HEK293 (cell line): ENCODE measurements at regions not wholly inside any gene's neighbourhood (a gene's known extent, or its start where the extent isn't known, plus 50 kb on each side); places are given as distances from the start of the nearest gene placed in this dataset.

Experiments
- CTCF ChIA-PET: fragments of 350-600 bp; formaldehyde crosslinking; extraction: SDS; loops from one replicate; lab custom pipeline; 2021; ENCODE audit warnings: antibody characterized with exemption; lab: Yijun Ruan, JAX
- POLR2A ChIA-PET: fragments of 300-600 bp; formaldehyde crosslinking; extraction: SDS; loops from one replicate; lab custom pipeline; 2020; ENCODE audit warnings: antibody characterized with exemption, inconsistent platforms; lab: Yijun Ruan, JAX
- H3K27ac ChIP-seq: fragments of 200-500 bp; sonication (Bioruptor generic); 2 replicates; pipeline ENCODE4 v1.5.1; 2014; ENCODE audit warnings: low read depth, low read length, control low read depth, inconsistent platforms; ENCODE audit errors: extremely low read depth
- H3K36me3 ChIP-seq, 2 experiments: fragments of 200-500 bp in 1 of 2; sonication (Bioruptor generic) in 1 of 2; 1 replicate in 1 of 2; 2 replicates in 1 of 2; pipeline ENCODE4 v1.5.1; 2014 to 2017; ENCODE audit warnings: inconsistent platforms in 2 of 2, low read length in 2 of 2; ENCODE audit not compliant: control insufficient read depth in 2 of 2, insufficient read depth in 1 of 2
- H3K4me1 ChIP-seq: fragments of 200-500 bp; sonication (Bioruptor generic); 2 replicates; pipeline ENCODE4 v1.5.1; 2014; ENCODE audit warnings: mild to moderate bottlenecking, low read length, inconsistent platforms; ENCODE audit not compliant: control insufficient read depth, insufficient read depth
- H3K4me3 ChIP-seq: 2 replicates; pipeline ENCODE4 v1.5.1; 2011; ENCODE audit warnings: low read depth, mild to moderate bottlenecking, control low read depth, low read length, moderate library complexity
- H3K9me3 ChIP-seq: fragments of 200-500 bp; sonication (Bioruptor generic); 2 replicates; pipeline ENCODE4 v1.5.1; 2014; ENCODE audit warnings: low read depth, low read length, inconsistent platforms; ENCODE audit not compliant: control insufficient read depth, insufficient read depth
- ATF2 ChIP-seq: fragments of 450-650 bp; formaldehyde crosslinking; IDR thresholded peaks from 2 replicates; pipeline ENCODE4 v1.5.1; 2016; ENCODE audit warnings: missing biosample characterization, missing genetic modification characterization, low read depth
- HIC1 ChIP-seq: fragments of 450-650 bp; formaldehyde crosslinking; IDR thresholded peaks from 2 replicates; pipeline ENCODE4 v1.5.1; 2016; ENCODE audit warnings: missing biosample characterization, missing genetic modification characterization
- MZF1 ChIP-seq: fragments of 450-650 bp; formaldehyde crosslinking; IDR thresholded peaks from 2 replicates; pipeline ENCODE4 v1.5.1; 2017; ENCODE audit warnings: missing biosample characterization, missing genetic modification characterization, borderline replicate concordance
- PATZ1 ChIP-seq: fragments of 450-650 bp; formaldehyde crosslinking; IDR thresholded peaks from 2 replicates; pipeline ENCODE4 v1.5.1; 2016; ENCODE audit warnings: missing biosample characterization, missing genetic modification characterization
- SCRT2 ChIP-seq: fragments of 450-650 bp; formaldehyde crosslinking; IDR thresholded peaks from 2 replicates; pipeline ENCODE4 v1.5.1; 2016; ENCODE audit warnings: missing biosample characterization, missing genetic modification characterization
- SP2 ChIP-seq: fragments of 450-650 bp; formaldehyde crosslinking; IDR thresholded peaks from 2 replicates; pipeline ENCODE4 v1.5.1; 2016; ENCODE audit warnings: missing biosample characterization, missing genetic modification characterization
- YY2 ChIP-seq: fragments of 450-650 bp; formaldehyde crosslinking; IDR thresholded peaks from 2 replicates; pipeline ENCODE4 v1.5.1; 2016; ENCODE audit warnings: missing biosample characterization, missing genetic modification characterization
- ZBTB44 ChIP-seq: fragments of 450-650 bp; IDR thresholded peaks from 2 replicates; pipeline ENCODE4 v1.5.1; 2018; ENCODE audit warnings: missing biosample characterization, mild to moderate bottlenecking, missing genetic modification characterization
- ZBTB7A ChIP-seq: fragments of 450-650 bp; formaldehyde crosslinking; IDR thresholded peaks from 2 replicates; pipeline ENCODE4 v1.5.1; 2016; ENCODE audit warnings: low read depth, missing biosample characterization, missing genetic modification characterization
- ZIC2 ChIP-seq: fragments of 450-650 bp; formaldehyde crosslinking; IDR thresholded peaks from 2 replicates; pipeline ENCODE4 v1.5.1; 2016; ENCODE audit warnings: missing biosample characterization, missing genetic modification characterization
- ZNF146 ChIP-seq: fragments of 450-650 bp; formaldehyde crosslinking; IDR thresholded peaks from 2 replicates; pipeline ENCODE4 v1.5.1; 2016; ENCODE audit warnings: missing biosample characterization, missing genetic modification characterization
- ZNF2 ChIP-seq: fragments of 450-650 bp; formaldehyde crosslinking; IDR thresholded peaks from 2 replicates; pipeline ENCODE4 v1.5.1; 2016; ENCODE audit warnings: missing biosample characterization, missing genetic modification characterization
- ZNF211 ChIP-seq: fragments of 450-650 bp; formaldehyde crosslinking; IDR thresholded peaks from 2 replicates; pipeline ENCODE4 v1.5.1; 2016; ENCODE audit warnings: low read depth, missing biosample characterization, missing genetic modification characterization
- ZNF221 ChIP-seq: fragments of 450-650 bp; formaldehyde crosslinking; IDR thresholded peaks from 2 replicates; pipeline ENCODE4 v1.5.1; 2017; ENCODE audit warnings: missing biosample characterization, missing genetic modification characterization, borderline replicate concordance
- ZNF26 ChIP-seq: fragments of 450-650 bp; formaldehyde crosslinking; IDR thresholded peaks from 2 replicates; pipeline ENCODE4 v1.5.1; 2016; ENCODE audit warnings: missing biosample characterization, missing genetic modification characterization
- ZNF274 ChIP-seq, 2 experiments: fragments of 200-500 bp in 1 of 2; fragments of 450-650 bp in 1 of 2; sonication (Bioruptor generic) in 1 of 2; formaldehyde crosslinking in 1 of 2; IDR thresholded peaks; 2 replicates each; pipeline versions ENCODE4 v1.5.1 to v1.6.1; 2014 to 2016; ENCODE audit warnings: borderline replicate concordance in 1 of 2, inconsistent platforms in 1 of 2, low read length in 1 of 2, missing biosample characterization in 1 of 2, missing genetic modification characterization in 1 of 2
- ZNF624 ChIP-seq: fragments of 450-650 bp; formaldehyde crosslinking; IDR thresholded peaks from 2 replicates; pipeline ENCODE4 v1.5.1; 2017; ENCODE audit warnings: missing biosample characterization, missing genetic modification characterization
- ZNF837 ChIP-seq: fragments of 450-650 bp; formaldehyde crosslinking; IDR thresholded peaks from 2 replicates; pipeline ENCODE4 v1.5.1; 2016; ENCODE audit warnings: missing biosample characterization, missing genetic modification characterization

- Histone ChIP-seq H3K4me3 (no peak overlapping the region), H3K27ac (no peak overlapping the region), H3K9me3 (no peaks in the 10 kb centered on the region), H3K36me3 (no peaks in the 10 kb centered on the region), H3K4me1 (no peaks in the 10 kb centered on the region)
- no peak for TF ChIP-seq SCRT2 (tag by site-specific recombination)
- no peak for TF ChIP-seq ZNF837 (tag by site-specific recombination)
- no peak for TF ChIP-seq ZNF221 (tag by site-specific recombination)
- no peak for TF ChIP-seq ZNF211 (tag by site-specific recombination)
- no peak for TF ChIP-seq HIC1
- TF ChIP-seq ZNF274 (IDR thresholded peaks at IDR 0.05; ENCODE audit: low read length), result no peak
- TF ChIP-seq ZNF274 (tag by site-specific recombination; IDR thresholded peaks at IDR 0.05; ENCODE audit: borderline replicate concordance), result no peak
- TF ChIP-seq ZNF624 (tag by site-specific recombination), result no peak
- TF ChIP-seq ZNF146 (tag by site-specific recombination), result no peak
- no peak for TF ChIP-seq ZBTB7A
- TF ChIP-seq ZBTB44 (tag by site-specific recombination), result no peak
- no peak for TF ChIP-seq ZNF26 (tag by site-specific recombination)
- TF ChIP-seq ZNF2, result no peak
- no peak for TF ChIP-seq ZIC2 (tag by site-specific recombination)
- TF ChIP-seq ATF2, result no peak
- TF ChIP-seq PATZ1 (tag by site-specific recombination), result no peak
- TF ChIP-seq SP2 (tag by site-specific recombination), result no peak
- no peak for TF ChIP-seq MZF1 (tag by site-specific recombination)
- TF ChIP-seq YY2, result no peak
- ChIA-PET CTCF (no interaction called here), POLR2A (no interaction called here)
These were observed 232.9 kb upstream of the B3GALT2 start for GRCh38 chr1:193419295-193419694.
